GM21526 (cell line): ENCODE measurements at regions not wholly inside any gene's neighbourhood (a gene's known extent, or its start where the extent isn't known, plus 50 kb on each side); places are given as distances from the start of the nearest gene placed in this dataset.

ENCODE experiments used
- ATAC-seq: cut with Tn5 transposase; IDR thresholded peaks from one replicate; pipeline ENCODE4 v1.9.1; 2021; ENCODE audit warnings: moderate library complexity; ENCODE audit not compliant: unreplicated experiment, low FRiP score

- ATAC-seq, result no peak
These were observed 283.2 kb upstream of the LRRC7 start for GRCh38 chr1:69284508-69284907.

- ATAC-seq, result no peak
These were observed 279.3 kb upstream of the LRRC7 start for GRCh38 chr1:69288416-69288815.

DNA sequence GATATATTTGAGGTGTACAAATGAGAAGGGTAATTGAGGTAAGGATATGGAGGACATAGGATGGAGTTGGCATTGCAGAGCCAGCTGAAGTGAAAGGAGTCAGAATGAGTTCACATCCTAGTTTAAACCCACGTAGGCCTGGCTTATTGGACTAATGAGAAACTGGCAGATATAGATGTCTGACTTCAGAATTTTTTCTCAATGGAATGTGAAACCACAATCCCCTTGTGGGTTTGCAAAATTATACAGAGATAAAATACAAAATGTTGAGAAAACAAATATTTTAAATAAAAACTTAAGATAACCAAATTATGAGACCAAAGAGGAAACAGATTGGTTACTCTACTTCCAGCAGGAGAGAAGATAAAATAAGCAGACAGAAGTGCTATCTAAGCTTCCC lies 277.4 kb upstream of the LRRC7 start:
- ATAC-seq, result no peak

- ATAC-seq, result no peak
These were observed 276.2 kb upstream of the LRRC7 start for GRCh38 chr1:69291541-69291940.

GRCh38 chr1:69292833-69293232 lies 274.9 kb upstream of the LRRC7 start:
- no peak for ATAC-seq

- ATAC-seq, result no peak
These were observed 273.6 kb upstream of the LRRC7 start for GRCh38 chr1:69294171-69294570.

- ATAC-seq, result no peak
These were observed 272.5 kb upstream of the LRRC7 start for GRCh38 chr1:69295265-69295664.

- ATAC-seq, result no peak
These were observed 262.1 kb upstream of the LRRC7 start for GRCh38 chr1:69305621-69306020.

GRCh38 chr1:69312055-69312732 lies 255.5 kb upstream of the LRRC7 start:
- ATAC-seq, result no peak

- ATAC-seq, result no peak
These were observed 254.6 kb upstream of the LRRC7 start for GRCh38 chr1:69313118-69313517.

DNA sequence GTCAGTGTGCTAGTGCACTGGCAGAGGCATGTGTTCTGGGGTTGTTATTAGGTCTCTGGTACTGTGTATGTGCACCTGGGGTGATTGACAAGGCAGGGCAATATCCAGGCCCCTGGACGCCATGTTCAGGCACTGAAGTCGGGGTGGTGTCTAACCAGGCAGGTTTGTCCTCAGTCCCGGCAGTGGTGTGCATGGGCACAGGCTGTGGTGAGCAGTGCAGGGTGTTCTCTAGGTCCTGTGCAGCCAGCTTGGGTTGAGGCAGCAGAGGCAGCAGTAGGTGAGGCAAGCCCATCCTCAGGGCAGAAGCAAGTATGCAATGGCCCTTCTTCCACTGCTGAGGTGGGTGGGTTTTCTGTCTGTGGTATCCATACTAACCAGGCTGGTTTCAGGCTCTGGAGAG lies 252.3 kb upstream of the LRRC7 start:
- ATAC-seq, result no peak

GRCh38 chr1:69315823-69316222 lies 251.9 kb upstream of the LRRC7 start:
- ATAC-seq, result no peak

- no peak for ATAC-seq
These were observed 248.4 kb upstream of the LRRC7 start for GRCh38 chr1:69319287-69319686.

DNA sequence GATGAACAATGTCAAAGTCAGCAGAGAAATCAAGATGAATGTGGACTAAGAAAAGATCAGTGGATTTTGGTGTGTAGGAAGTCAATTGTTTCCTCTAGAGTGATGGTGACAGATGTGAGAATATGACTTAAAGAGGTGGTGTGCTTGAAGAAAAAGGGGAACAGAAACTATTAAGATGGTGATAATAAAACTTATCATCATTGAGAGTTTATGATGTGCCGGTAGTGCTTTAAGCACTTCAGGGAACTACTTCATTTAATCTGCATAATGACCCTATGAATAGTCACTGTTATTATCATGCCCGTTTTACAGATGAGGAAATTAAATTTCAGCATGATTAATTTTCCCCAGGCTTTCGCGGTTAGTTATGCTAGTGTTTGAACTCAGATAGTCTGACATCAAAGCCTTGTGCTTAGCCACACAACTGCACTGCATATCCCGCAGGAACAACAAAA lies 246.9 kb upstream of the LRRC7 start:
- peak; percentile 65 for ATAC-seq

GRCh38 chr1:69321311-69321710 lies 246.4 kb upstream of the LRRC7 start:
- ATAC-seq, result no peak

GRCh38 chr1:69328186-69328585 lies 239.5 kb upstream of the LRRC7 start:
- no peak for ATAC-seq

- ATAC-seq, result no peak
These were observed 204.5 kb upstream of the LRRC7 start for GRCh38 chr1:69363236-69363635.

GRCh38 chr1:69373520-69373919 lies 194.2 kb upstream of the LRRC7 start:
- ATAC-seq, result no peak

- ATAC-seq, result no peak
These were observed 191.3 kb upstream of the LRRC7 start for GRCh38 chr1:69376408-69376807.

DNA sequence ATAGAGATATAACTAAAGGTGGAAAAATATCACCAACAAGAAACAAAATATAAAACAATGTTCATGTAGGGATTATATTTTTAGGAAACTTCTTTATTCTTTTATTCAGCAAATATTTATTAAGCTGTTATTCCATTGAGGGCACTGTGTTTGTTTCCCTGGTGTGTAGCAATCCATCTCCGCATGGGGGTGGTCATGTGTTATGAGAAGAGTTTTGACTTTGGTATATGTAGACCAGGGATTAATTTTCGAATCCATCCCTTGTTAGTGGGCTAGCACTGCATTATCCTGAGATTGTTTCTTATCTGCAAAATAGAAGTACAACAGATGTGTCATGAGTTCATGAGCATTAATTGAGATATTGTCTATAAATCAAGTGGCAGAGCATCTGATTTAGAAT lies 190.2 kb upstream of the LRRC7 start:
- no peak for ATAC-seq

DNA sequence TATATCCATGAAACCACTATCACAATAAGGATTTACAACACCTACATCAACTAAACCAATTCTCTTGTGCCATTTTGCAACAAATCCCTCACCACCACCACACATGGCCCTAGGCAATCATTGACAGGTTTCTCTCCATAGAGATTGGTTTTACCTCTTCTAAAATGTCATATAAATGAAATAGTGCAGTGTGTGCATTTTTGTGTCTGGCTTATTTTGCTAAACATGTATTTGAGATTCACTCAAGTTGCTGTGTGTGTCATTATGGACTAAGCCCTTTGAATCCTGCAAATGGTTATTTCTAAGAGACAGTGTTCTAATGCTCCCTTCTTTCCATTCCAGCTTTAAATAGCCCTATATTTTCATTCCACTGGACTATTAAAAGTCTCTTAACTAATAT lies 179.7 kb upstream of the LRRC7 start:
- no peak for ATAC-seq

- ATAC-seq, result no peak
These were observed 167.6 kb upstream of the LRRC7 start for GRCh38 chr1:69400128-69400527.

GRCh38 chr1:69401879-69402278 lies 165.8 kb upstream of the LRRC7 start:
- ATAC-seq, result no peak
